ENCODE measurements at regions not wholly inside any gene's neighbourhood (a gene's known extent, or its start where the extent isn't known, plus 50 kb on each side); places are given as distances from the start of the nearest gene placed in this dataset.

- Histone ChIP-seq H3K9me3 (ENCODE audit: control extremely low read depth in 1 of 3, control insufficient read depth in 2 of 3, insufficient read depth in 1 of 3, low read length in 2 of 3) (peaks cover 0 to 6% (median 0%) of the 10 kb centered on the region in 3 donors), H3K4me3 (ENCODE audit: control extremely low read depth in 1 of 5, extremely low read depth in 1 of 5, insufficient read depth in 1 of 5, low read depth in 2 of 5, low read length in 4 of 5) (no peak overlapping the region), H3K27ac (ENCODE audit: low read length in 2 of 2) (no peak overlapping the region), H3K79me2 (ENCODE audit: control insufficient read depth, insufficient read depth, low read length) (no peaks in the 10 kb centered on the region), H2AFZ (ENCODE audit: insufficient read depth, low read depth, low read length, poor library complexity, severe bottlenecking) (no peak overlapping the region), H3K27me3 (replicated peaks in 1 of 4; ENCODE audit: control extremely low read depth in 1 of 4, control insufficient read depth in 3 of 4, insufficient read depth in 4 of 4, low read length in 3 of 4) (no peaks in the 10 kb centered on the region), H3K4me1 (ENCODE audit: control insufficient read depth in 2 of 2, insufficient read depth in 2 of 2, low read length in 2 of 2) (no peaks in the 10 kb centered on the region), H3K9ac (ENCODE audit: low read length) (no peak overlapping the region), H3K36me3 (replicated peaks in 1 of 2; ENCODE audit: control extremely low read depth in 1 of 2, control insufficient read depth in 1 of 2, extremely low read depth in 1 of 2, insufficient read depth in 2 of 2, low read length in 1 of 2) (no peaks in the 10 kb centered on the region), H3K4me2 (replicated peaks; ENCODE audit: low read depth, low read length, poor library complexity, severe bottlenecking) (no peak overlapping the region), H4K20me1 (ENCODE audit: control insufficient read depth, insufficient read depth, low read length, poor library complexity, severe bottlenecking) (no peaks in the 10 kb centered on the region)
- CTCF ChIA-PET = no interaction called here
- Mint-ChIP-seq H3K4me1 (no peaks in the 10 kb centered on the region), H3K27ac (no peak overlapping the region), H3K9me3 (ENCODE audit: insufficient read depth) (peaks cover 3% of the 10 kb centered on the region), H3K27me3 (no peaks in the 10 kb centered on the region), H3K4me3 (no peak overlapping the region)
- 94% methylated on average over 2 of the region's 2 CpGs for WGBS (ENCODE audit: insufficient coverage)
- DNase-seq (no peak), ATAC-seq (ENCODE audit: low read depth) (no peak)
- TF ChIP-seq EZH2 (IDR thresholded peaks at IDR 0.05; ENCODE audit: borderline replicate concordance, insufficient read depth, low read depth, low read length, poor library complexity, severe bottlenecking) = no peak
- TF ChIP-seq, protein P1, sequence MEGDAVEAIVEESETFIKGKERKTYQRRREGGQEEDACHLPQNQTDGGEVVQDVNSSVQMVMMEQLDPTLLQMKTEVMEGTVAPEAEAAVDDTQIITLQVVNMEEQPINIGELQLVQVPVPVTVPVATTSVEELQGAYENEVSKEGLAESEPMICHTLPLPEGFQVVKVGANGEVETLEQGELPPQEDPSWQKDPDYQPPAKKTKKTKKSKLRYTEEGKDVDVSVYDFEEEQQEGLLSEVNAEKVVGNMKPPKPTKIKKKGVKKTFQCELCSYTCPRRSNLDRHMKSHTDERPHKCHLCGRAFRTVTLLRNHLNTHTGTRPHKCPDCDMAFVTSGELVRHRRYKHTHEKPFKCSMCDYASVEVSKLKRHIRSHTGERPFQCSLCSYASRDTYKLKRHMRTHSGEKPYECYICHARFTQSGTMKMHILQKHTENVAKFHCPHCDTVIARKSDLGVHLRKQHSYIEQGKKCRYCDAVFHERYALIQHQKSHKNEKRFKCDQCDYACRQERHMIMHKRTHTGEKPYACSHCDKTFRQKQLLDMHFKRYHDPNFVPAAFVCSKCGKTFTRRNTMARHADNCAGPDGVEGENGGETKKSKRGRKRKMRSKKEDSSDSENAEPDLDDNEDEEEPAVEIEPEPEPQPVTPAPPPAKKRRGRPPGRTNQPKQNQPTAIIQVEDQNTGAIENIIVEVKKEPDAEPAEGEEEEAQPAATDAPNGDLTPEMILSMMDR (IDR thresholded peaks at IDR 0.05) = no peak
- POLR2A ChIA-PET = no interaction called here
- intact Hi-C loops (cut with micrococcal nuclease) = no loop called here
Measured at GRCh38 chr9:85223506-85224125, 518.1 kb downstream of the AGTPBP1 start.

DNA sequence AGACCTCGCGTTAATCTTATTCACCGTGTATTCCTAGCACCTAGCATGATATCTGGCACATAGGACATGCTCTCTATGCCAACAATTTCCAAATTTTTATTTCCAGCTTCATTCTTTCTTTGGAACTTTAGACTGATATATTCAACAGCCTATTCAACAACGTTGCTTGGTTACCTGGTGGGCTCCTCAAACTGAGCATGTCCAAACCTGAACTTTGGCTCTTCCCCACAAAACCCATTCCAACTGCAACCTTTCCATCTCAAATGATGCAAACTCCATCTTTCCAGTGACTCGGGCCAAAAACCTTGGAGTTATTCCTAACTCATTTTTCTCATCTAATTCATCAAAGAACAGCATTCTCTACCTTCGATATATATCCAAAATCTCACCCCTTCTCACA, 525.2 kb downstream of the AGTPBP1 start:
- H3K4me1 Mint-ChIP-seq = no peaks in the 10 kb centered on the region
- no peak for ATAC-seq (ENCODE audit: low read depth)
- intact Hi-C loops (cut with micrococcal nuclease) = no loop called here
- DNase-seq = no peak
- Histone ChIP-seq H3K36me3 (replicated peaks in 1 of 2; ENCODE audit: control extremely low read depth in 1 of 2, control insufficient read depth in 1 of 2, extremely low read depth in 1 of 2, insufficient read depth in 2 of 2, low read length in 1 of 2) (no peaks in the 10 kb centered on the region), H3K4me2 (replicated peaks; ENCODE audit: low read depth, low read length, poor library complexity, severe bottlenecking) (no peak overlapping the region), H3K9me3 (ENCODE audit: control extremely low read depth in 1 of 3, control insufficient read depth in 2 of 3, insufficient read depth in 1 of 3, low read length in 2 of 3) (no peaks in the 10 kb centered on the region), H3K4me1 (ENCODE audit: control insufficient read depth in 2 of 2, insufficient read depth in 2 of 2, low read length in 2 of 2) (no peaks in the 10 kb centered on the region), H3K79me2 (ENCODE audit: control insufficient read depth, insufficient read depth, low read length) (no peaks in the 10 kb centered on the region), H3K27ac (ENCODE audit: low read length in 2 of 2) (no peak overlapping the region), H4K20me1 (ENCODE audit: control insufficient read depth, insufficient read depth, low read length, poor library complexity, severe bottlenecking) (no peaks in the 10 kb centered on the region), H2AFZ (ENCODE audit: insufficient read depth, low read depth, low read length, poor library complexity, severe bottlenecking) (no peak overlapping the region), H3K27me3 (replicated peaks in 1 of 4; ENCODE audit: control extremely low read depth in 1 of 4, control insufficient read depth in 3 of 4, insufficient read depth in 4 of 4, low read length in 3 of 4) (no peaks in the 10 kb centered on the region), H3K9ac (ENCODE audit: low read length) (no peak overlapping the region), H3K4me3 (ENCODE audit: control extremely low read depth in 1 of 5, extremely low read depth in 1 of 5, insufficient read depth in 1 of 5, low read depth in 2 of 5, low read length in 4 of 5) (no peak overlapping the region)
- H3K27ac Mint-ChIP-seq = no peak overlapping the region
- 84% methylated on average over 6 of the region's 6 CpGs for WGBS (ENCODE audit: insufficient coverage)
- no peak for TF ChIP-seq EZH2 (IDR thresholded peaks at IDR 0.05; ENCODE audit: borderline replicate concordance, insufficient read depth, low read depth, low read length, poor library complexity, severe bottlenecking)
- TF ChIP-seq, protein P1 (IDR thresholded peaks at IDR 0.05) = no peak
- no peak overlapping the region for H3K4me3 Mint-ChIP-seq
- H3K9me3 Mint-ChIP-seq (ENCODE audit: insufficient read depth) = peaks cover 3% of the 10 kb centered on the region
- POLR2A ChIA-PET = no interaction called here
- H3K27me3 Mint-ChIP-seq = no peaks in the 10 kb centered on the region
- CTCF ChIA-PET = no interaction called here

Data from B cell (primary cell).